GM19023 (cell line): ENCODE measurements at regions not wholly inside any gene's neighbourhood (a gene's known extent, or its start where the extent isn't known, plus 50 kb on each side); places are given as distances from the start of the nearest gene placed in this dataset.

ENCODE experiments used
- ATAC-seq: cut with Tn5 transposase; IDR thresholded peaks from one replicate; pipeline ENCODE4 v1.9.1; 2021; ENCODE audit warnings: mild to moderate bottlenecking, moderate library complexity; ENCODE audit not compliant: unreplicated experiment

DNA sequence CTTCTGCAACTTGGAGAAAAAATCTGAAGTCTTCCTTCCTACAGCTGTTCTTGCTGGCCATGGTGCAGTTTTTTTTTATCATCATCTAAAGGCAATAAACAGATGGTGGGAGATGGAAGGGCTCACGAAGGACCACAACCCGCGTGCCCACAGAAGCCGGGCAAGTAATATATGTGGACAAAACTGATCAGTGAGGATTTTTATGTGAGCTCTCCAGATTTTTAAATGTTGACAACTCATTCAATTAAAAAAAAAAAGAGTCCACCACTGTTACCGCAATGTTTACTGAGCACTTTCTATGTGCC lies 55.9 kb upstream of the CREB1 start:
- ATAC-seq = no peak

DNA sequence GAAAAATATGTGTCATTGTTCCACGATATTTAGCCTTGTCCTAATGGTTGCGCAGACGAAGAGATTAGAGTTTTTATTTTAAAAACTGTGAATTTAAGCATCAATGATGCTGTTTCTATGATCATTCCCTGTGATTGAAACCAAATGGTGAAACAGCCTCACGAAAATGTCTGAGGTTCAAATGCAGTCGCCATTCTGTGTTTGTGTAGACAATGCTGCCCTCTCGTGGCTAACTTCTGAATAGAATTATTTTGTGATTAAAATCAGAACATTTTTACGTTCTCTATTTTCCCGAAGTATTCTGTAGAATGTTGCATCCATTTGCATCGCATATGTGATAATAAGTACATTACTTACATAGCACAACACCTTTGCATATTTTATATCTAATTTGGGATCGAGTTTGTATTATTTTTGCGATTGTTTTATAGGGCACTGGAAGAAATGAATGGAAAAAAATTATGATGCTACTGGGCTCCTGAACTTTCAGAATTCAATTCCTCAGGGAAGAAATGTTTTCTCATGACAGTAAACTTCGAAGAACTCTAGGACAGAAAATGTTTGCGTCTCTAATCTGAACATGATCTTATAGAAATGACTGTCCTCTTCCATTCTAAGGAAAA lies 54.8 kb upstream of the CREB1 start:
- no peak for ATAC-seq

DNA sequence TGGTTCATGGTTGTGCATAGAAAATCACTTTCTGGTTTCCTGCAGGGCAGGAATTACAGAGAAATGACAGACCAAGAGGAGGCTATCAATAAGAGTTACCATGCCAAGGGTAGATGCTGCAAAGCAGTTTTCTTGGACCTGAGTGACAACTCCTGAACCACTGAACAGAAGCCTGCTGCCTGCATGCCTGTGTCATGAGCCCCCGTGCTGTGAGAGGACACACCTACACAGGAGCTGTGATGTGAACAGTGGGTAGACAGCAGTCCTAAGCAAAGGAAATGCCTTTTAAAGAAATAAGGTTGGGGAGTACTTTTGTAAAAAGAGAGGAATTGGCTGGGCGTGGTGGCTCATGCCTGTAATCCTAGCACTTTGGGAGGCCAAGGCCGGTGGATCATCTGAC lies 54.2 kb upstream of the CREB1 start:
- ATAC-seq = no peak

DNA sequence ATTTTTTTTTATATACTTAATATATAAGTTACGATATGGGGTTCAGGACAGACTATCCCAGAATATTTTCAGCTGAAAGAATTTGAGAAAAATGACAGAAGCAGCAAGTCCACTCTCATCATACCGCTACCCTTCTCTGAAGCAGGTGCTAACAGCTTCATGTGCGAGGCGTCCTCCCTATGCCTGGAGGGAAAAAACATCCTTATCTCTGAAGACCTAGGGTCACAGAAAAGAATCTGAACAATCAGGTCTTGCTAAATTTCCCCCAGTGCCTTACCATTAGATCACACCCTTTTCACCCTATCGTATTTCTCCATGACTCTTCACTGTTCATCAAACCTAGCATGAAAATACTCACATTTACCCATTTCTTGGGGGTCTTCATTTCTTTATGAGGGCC lies 51.9 kb upstream of the CREB1 start:
- no peak for ATAC-seq

DNA sequence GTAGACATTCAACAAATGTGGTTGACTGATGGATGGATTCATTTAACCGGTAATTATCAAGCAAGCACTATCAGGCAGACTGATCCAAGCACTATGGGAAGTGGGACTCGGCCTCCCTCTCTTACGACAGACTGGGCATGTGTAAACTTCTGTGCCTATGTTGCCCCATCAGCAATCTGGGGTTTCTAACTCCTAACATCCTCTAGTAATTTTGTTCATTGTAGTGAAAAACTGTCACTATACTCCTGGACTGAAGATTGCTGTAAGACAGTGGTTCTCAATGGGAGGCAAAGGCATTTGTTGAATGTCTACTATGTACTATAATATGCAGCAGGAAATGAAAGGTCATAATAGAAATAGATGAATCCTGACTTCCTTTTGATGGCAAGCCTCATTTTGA lies 51.2 kb upstream of the CREB1 start:
- no peak for ATAC-seq

DNA sequence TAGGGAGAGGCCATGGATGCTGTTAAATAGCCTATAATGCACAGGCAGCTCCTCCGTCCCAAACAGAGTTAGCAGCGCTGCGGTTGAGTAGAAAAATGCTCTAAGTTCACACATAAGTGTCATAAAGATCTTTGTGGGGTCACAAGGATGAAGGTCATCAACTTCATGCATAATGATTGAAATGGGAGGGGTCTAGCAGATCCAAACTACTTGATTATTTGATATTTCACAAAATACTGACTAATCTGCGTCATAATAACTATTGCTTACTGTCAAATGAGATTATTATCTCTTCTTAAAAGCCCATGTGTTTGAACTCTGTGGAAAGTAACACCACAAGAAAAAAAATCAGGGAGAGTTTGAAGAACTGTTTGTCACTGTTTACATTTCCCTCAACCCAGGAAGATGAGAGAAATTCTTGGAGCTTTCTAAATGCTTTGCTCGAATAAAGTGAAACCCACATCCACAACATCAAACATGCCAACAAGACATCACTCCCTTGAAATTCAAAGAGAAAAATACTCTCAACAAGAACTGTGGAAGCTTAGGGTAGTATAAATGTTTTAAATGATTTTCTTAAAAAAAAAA lies 50.5 kb upstream of the CREB1 start:
- ATAC-seq = no peak
